HEK293T (cell line): ENCODE measurements at regions not wholly inside any gene's neighbourhood (a gene's known extent, or its start where the extent isn't known, plus 50 kb on each side); places are given as distances from the start of the nearest gene placed in this dataset.

ENCODE experiments used
- CTCF ChIA-PET: fragments of 350-600 bp; formaldehyde crosslinking; extraction: SDS; loops from one replicate; lab custom pipeline; 2021; ENCODE audit warnings: antibody characterized with exemption, inconsistent platforms; lab: Yijun Ruan, JAX
- POLR2A ChIA-PET: fragments of 350-600 bp; formaldehyde crosslinking; extraction: SDS; loops from one replicate; lab custom pipeline; 2020; ENCODE audit warnings: antibody characterized with exemption, inconsistent platforms; lab: Yijun Ruan, JAX
- DNase-seq: peaks from one replicate; pipeline ENCODE4 v3.0.0; 2012; ENCODE audit warnings: mixed read lengths; ENCODE audit errors: extremely low spot score
- ARNT ChIP-seq: fragments of 450-650 bp; IDR thresholded peaks from 2 replicates; pipeline ENCODE4 v1.6.1; 2017; ENCODE audit warnings: mild to moderate bottlenecking
- BHLHE40 ChIP-seq: fragments of 450-650 bp; IDR thresholded peaks from 2 replicates; pipeline ENCODE4 v1.6.1; 2016; ENCODE audit warnings: mild to moderate bottlenecking, moderate library complexity, borderline replicate concordance
- CTBP1 ChIP-seq: fragments of 450-650 bp; IDR thresholded peaks from 2 replicates; pipeline ENCODE4 v1.6.1; 2016; ENCODE audit warnings: borderline replicate concordance
- ELF4 ChIP-seq: fragments of 450-650 bp; IDR thresholded peaks from 2 replicates; pipeline ENCODE4 v1.6.1; 2017; ENCODE audit warnings: antibody characterized with exemption
- FOXA1 ChIP-seq: fragments of 450-650 bp; IDR thresholded peaks from 2 replicates; pipeline ENCODE4 v1.6.1; 2016; ENCODE audit warnings: mild to moderate bottlenecking
- FOXK2 ChIP-seq: fragments of 450-650 bp; IDR thresholded peaks from 2 replicates; pipeline ENCODE4 v1.6.1; 2016; ENCODE audit warnings: mild to moderate bottlenecking
- FOXM1 ChIP-seq: fragments of 450-650 bp; IDR thresholded peaks from 2 replicates; pipeline ENCODE4 v1.6.1; 2017; ENCODE audit warnings: mild to moderate bottlenecking, borderline replicate concordance
- HDGF ChIP-seq: fragments of 450-650 bp; IDR thresholded peaks from 2 replicates; pipeline ENCODE4 v1.6.1; 2017; ENCODE audit warnings: antibody characterized with exemption, borderline replicate concordance
- L3MBTL2 ChIP-seq: fragments of 450-650 bp; conservative IDR thresholded peaks from 2 replicates; pipeline ENCODE4 v1.6.1; 2016; ENCODE audit warnings: mild to moderate bottlenecking
- LEF1 ChIP-seq: fragments of 450-650 bp; IDR thresholded peaks from 2 replicates; pipeline ENCODE4 v1.6.1; 2017; ENCODE audit warnings: mild to moderate bottlenecking, borderline replicate concordance
- NFRKB ChIP-seq: fragments of 450-650 bp; IDR thresholded peaks from 2 replicates; pipeline ENCODE4 v1.6.1; 2016; ENCODE audit warnings: mild to moderate bottlenecking, moderate library complexity
- PKNOX1 ChIP-seq: fragments of 450-650 bp; IDR thresholded peaks from 2 replicates; pipeline ENCODE4 v1.6.1; 2016
- SP1 ChIP-seq: fragments of 450-650 bp; IDR thresholded peaks from 2 replicates; pipeline ENCODE4 v1.6.1; 2017
- SUZ12 ChIP-seq: fragments of 450-650 bp; IDR thresholded peaks from 2 replicates; pipeline ENCODE4 v1.6.1; 2016; ENCODE audit warnings: mild to moderate bottlenecking
- TARDBP ChIP-seq: fragments of 450-650 bp; IDR thresholded peaks from 2 replicates; pipeline ENCODE4 v1.6.1; 2016
- ZNF384 ChIP-seq: fragments of 450-650 bp; IDR thresholded peaks from 2 replicates; pipeline ENCODE4 v1.6.1; 2016

DNA sequence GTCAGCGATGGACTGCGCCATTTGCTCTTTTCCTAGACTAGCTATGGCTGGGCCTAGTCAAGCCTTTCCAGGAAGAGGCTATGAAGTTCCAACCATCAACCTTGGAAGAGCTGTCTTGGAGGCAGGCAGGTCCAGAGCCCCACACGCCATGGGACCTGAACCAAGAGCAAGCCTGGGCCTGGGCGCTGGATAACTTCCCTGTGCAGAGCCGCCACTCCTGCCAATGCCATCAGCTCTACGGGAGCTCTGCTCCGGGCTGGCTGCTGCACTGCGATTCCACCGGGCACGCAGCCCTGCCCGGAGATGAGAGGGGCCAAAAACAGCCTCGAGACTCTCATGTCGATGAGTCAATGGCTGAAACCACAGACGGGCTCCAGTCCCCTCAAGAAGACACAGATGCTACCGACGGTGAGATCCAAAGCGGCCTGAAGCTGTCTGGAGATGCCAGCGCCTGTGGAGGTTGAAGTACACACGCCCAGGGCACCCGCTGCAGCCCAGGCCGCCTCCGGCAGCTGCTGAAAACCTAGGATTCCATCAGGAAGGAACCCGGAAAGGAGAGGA, 103.7 kb upstream of the SELENOP start:
- ChIA-PET POLR2A (no interaction called here), CTCF (interaction anchor here (0.6 kb wide), 1 partner anchor 60 kb away, joined by 4 read pairs; no protein-coding TSS in a partner anchor)
- TF ChIP-seq TARDBP (no peak), SUZ12 (no peak), FOXA1 (no peak), FOXK2 (no peak), ARNT (no peak), CTBP1 (no peak)
- DNase-seq: no peak

- no peak for DNase-seq
Observed at GRCh38 chr5:42912184-42912798, 100.6 kb upstream of the SELENOP start.

DNA sequence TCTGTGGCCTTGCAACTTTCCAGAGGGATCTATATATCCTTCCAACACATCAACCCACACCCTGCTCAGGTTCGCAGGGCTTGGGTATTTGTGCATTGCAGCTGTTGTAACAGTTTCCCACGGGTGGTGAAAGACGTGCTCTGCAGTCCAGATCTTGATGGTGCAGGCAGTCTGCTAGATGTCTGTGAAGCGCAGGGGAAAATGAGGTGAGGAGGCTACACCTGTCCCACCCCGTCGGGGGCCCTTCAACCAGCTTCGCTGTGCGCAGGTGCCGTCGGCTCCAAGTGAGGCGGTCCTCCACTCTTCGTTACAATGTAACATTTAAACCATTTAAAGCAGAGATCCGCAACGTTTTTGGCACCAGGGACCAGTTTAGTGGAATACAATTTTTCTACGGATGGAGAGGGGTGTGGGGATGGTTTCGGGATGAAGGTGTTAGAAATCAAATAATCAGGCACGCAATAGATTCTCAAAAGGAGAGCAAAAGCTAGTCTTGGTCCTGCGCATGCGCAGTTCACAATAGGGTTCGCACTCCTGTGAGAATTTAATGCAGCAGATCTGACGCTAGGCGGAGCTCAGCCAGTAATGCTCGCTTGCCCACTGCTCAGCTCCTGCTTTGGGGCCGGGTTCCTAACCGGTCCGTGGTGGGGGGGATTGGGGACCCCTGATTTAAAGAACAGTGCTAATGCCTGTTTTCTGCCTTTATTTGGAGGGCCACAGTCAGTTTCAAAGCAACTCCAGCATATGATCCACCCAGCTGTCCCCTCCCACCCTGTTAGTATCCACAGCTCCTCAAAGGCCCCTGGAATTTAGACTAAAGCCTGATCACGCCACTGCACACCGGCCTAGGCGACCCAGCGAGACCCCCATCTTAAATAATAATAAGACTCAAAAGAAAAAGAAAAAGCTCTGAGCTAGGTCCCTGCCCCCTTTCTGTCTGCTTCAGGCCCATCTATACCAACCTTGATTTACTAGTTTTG, 97.1 kb upstream of the SELENOP start:
- DNase-seq: peak; percentile 76
- peak; percentile 58 for TF ChIP-seq L3MBTL2
- TF ChIP-seq HDGF: no peak
- no peak for TF ChIP-seq CTBP1
- TF ChIP-seq NFRKB: no peak
- no peak for TF ChIP-seq ELF4
- no peak for TF ChIP-seq ZNF384
- no peak for TF ChIP-seq FOXK2
- CTCF ChIA-PET: interaction anchor here (0.5 to 1.8 kb wide), 17 partner anchors 10 to 481 kb away, joined by 3 to 13 read pairs (median 4); partner anchors contain the start of genes ANXA2R and NIM1K
- POLR2A ChIA-PET: interaction anchor here (0.9 to 2.1 kb wide), 9 partner anchors 99 to 575 kb away, joined by 3 to 15 read pairs (median 5); partner anchors contain the start of genes ANXA2R and TMEM267

More at GRCh38 chr5:42912184-42912798, 100.6 kb upstream of the SELENOP start:
- ChIA-PET POLR2A (interaction anchor here (0.5 to 2.1 kb wide), 3 partner anchors 127 to 153 kb away, joined by 3 to 6 read pairs (median 3); no protein-coding TSS in a partner anchor), CTCF (interaction anchor here (0.6 to 1.2 kb wide), 7 partner anchors 23 to 311 kb away, joined by 3 to 8 read pairs (median 4); no protein-coding TSS in a partner anchor)
- TF ChIP-seq SUZ12 (no peak), L3MBTL2 (no peak)

DNA sequence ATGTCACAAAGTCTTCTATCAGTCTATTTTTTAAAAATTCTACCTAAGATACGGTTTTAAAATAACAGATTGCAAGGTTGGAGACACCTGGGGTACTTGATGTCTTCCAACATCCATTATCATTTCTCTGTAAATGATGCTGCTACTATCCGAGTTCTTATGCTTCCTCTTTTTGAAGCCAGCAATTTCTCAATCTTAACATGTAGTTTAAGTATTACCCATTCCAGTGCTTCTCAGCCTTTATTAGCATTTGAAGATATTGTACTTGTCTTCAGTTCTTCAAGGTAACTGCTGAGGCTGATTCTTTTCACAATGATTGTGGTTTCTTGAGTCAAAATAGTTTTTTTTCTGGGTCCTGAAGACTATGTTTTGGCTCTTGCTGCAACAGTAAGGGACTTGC, 96.4 kb upstream of the SELENOP start:
- POLR2A ChIA-PET: interaction anchor here (1.1 to 2.1 kb wide), 4 partner anchors 100 to 157 kb away, joined by 5 to 15 read pairs (median 8); partner anchors contain the start of gene ANXA2R
- TF ChIP-seq SP1: no peak
- no peak for TF ChIP-seq SUZ12
- no peak for TF ChIP-seq FOXK2
- TF ChIP-seq HDGF: no peak
- no peak for TF ChIP-seq CTBP1
- no peak for TF ChIP-seq ZNF384
- TF ChIP-seq L3MBTL2: no peak
- TF ChIP-seq NFRKB: no peak
- no peak for TF ChIP-seq PKNOX1
- no peak for TF ChIP-seq ELF4
- TF ChIP-seq FOXM1: no peak
- no peak for TF ChIP-seq ARNT
- no peak for TF ChIP-seq BHLHE40
- no peak for TF ChIP-seq LEF1
- no peak for TF ChIP-seq FOXA1
- no peak for TF ChIP-seq TARDBP
- no peak for DNase-seq
- CTCF ChIA-PET: interaction anchor here (0.9 to 1.8 kb wide), 4 partner anchors 16 to 482 kb away, joined by 3 to 5 read pairs (median 3); no protein-coding TSS in a partner anchor

DNA sequence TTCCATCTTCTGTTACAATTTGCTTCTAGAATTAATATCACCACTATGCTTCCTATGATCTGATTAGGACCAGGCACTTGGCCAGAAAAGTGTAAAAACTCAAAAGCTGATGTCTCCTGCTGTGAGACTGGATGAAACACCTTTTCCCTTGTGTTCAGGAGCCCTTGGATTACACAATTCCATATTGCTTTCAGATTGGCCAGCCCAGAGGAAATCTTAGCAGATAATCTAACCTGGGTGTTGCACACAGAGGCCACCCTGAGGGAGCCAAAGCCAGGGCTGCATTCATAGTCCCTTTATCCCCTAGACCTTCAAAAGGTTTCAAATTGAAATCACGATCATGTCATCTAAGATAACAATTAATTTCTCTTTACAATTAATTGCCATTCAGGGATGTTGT, 94.1 kb upstream of the SELENOP start:
- ChIA-PET POLR2A (no interaction called here), CTCF (no interaction called here)
- TF ChIP-seq ELF4 (no peak), SP1 (no peak), L3MBTL2 (no peak)
- no peak for DNase-seq

GRCh38 chr5:42900734-42901133, 89.0 kb upstream of the SELENOP start:
- ChIA-PET CTCF (no interaction called here), POLR2A (no interaction called here)
- no peak for DNase-seq
- no peak for TF ChIP-seq FOXK2
- TF ChIP-seq HDGF: no peak
- no peak for TF ChIP-seq L3MBTL2
- TF ChIP-seq TARDBP: no peak
- TF ChIP-seq ZNF384: no peak
- TF ChIP-seq CTBP1: no peak
- no peak for TF ChIP-seq BHLHE40
- no peak for TF ChIP-seq FOXA1
- no peak for TF ChIP-seq LEF1
- no peak for TF ChIP-seq SUZ12
- TF ChIP-seq SP1: no peak
- TF ChIP-seq ARNT: no peak
- no peak for TF ChIP-seq PKNOX1
- no peak for TF ChIP-seq FOXM1
- no peak for TF ChIP-seq ELF4
- no peak for TF ChIP-seq NFRKB
